IMR-90 (cell line): ENCODE measurements at regions not wholly inside any gene's neighbourhood (a gene's known extent, or its start where the extent isn't known, plus 50 kb on each side); places are given as distances from the start of the nearest gene placed in this dataset.

ENCODE experiments used
- ATAC-seq: fragments of 200-7000 bp; cut with Tn5 transposase; 2 replicates; pipeline ENCODE4 v1.9.1; 2020; ENCODE audit warnings: low read depth, mild to moderate bottlenecking, moderate library complexity
- BruUV-seq: library from RNA; stranded (reverse); fragments of 400-500 nt; replicated peaks from 2 replicates; lab custom pipeline; 2021; lab: Mats Ljungman, UMichigan
- CTCF ChIA-PET: fragments of 300-600 bp; formaldehyde crosslinking; extraction: SDS; loops from one replicate; lab custom pipeline; 2021; ENCODE audit warnings: antibody characterized with exemption; lab: Yijun Ruan, JAX
- POLR2A ChIA-PET: fragments of 300-600 bp; sonication (Branson Sonifier 250); formaldehyde crosslinking; loops from one replicate; lab custom pipeline; 2022; ENCODE audit warnings: antibody characterized with exemption; ENCODE audit not compliant: unreplicated experiment; lab: Charles Lee
- DNase-seq: peaks from one replicate; pipeline ENCODE4 v3.0.0; 2013
- H2AFZ ChIP-seq: replicated peaks from 2 replicates; pipeline ENCODE3; 2013; ENCODE audit warnings: low read length, mild to moderate bottlenecking; ENCODE audit not compliant: poor library complexity
- H2AK5ac ChIP-seq: 2 replicates; pipeline ENCODE4 v1.6.1; 2013; ENCODE audit warnings: low read depth, low read length, inconsistent platforms
- H2AK9ac ChIP-seq: replicated peaks from 2 replicates; pipeline ENCODE3; 2013; ENCODE audit warnings: mild to moderate bottlenecking, low read depth, low read length, moderate library complexity; ENCODE audit not compliant: poor library complexity
- H2BK120ac ChIP-seq: 2 replicates; pipeline ENCODE4 v1.6.1; 2013; ENCODE audit warnings: low read depth, low read length, inconsistent platforms
- H2BK15ac ChIP-seq: 3 replicates; pipeline ENCODE4 v1.6.1; 2013; ENCODE audit warnings: low read depth, low read length, inconsistent platforms
- H2BK20ac ChIP-seq: 2 replicates; pipeline ENCODE4 v1.6.1; 2013; ENCODE audit warnings: low read depth, mild to moderate bottlenecking, inconsistent platforms, low read length, moderate library complexity
- H2BK5ac ChIP-seq: 2 replicates; pipeline ENCODE4 v1.6.1; 2013; ENCODE audit warnings: mild to moderate bottlenecking, low read depth, low read length, inconsistent platforms; ENCODE audit not compliant: poor library complexity, severe bottlenecking
- H3K14ac ChIP-seq: replicated peaks from 2 replicates; pipeline ENCODE4 v1.6.1; 2013; ENCODE audit warnings: low read depth, low read length, inconsistent platforms
- H3K18ac ChIP-seq: 2 replicates; pipeline ENCODE4 v1.6.1; 2013; ENCODE audit warnings: low read depth, low read length, control low read depth
- H3K23ac ChIP-seq: 2 replicates; pipeline ENCODE4 v1.6.1; 2013; ENCODE audit warnings: low read depth, low read length, inconsistent platforms
- H3K27ac ChIP-seq: 2 replicates; pipeline ENCODE4 v1.5.1; 2013; ENCODE audit warnings: mild to moderate bottlenecking, control low read depth, low read length; ENCODE audit not compliant: insufficient read depth
- H3K27me3 ChIP-seq: 2 replicates; pipeline ENCODE4 v1.6.1; 2013; ENCODE audit warnings: low read length; ENCODE audit not compliant: control insufficient read depth, insufficient read depth
- H3K36me3 ChIP-seq: 2 replicates; pipeline ENCODE4 v1.6.1; 2013; ENCODE audit warnings: low read length, mixed read lengths; ENCODE audit not compliant: control insufficient read depth, insufficient read depth
- H3K4ac ChIP-seq: 2 replicates; pipeline ENCODE4 v1.6.1; 2013; ENCODE audit warnings: low read depth, low read length, inconsistent platforms
- H3K4me1 ChIP-seq: 2 replicates; pipeline ENCODE4 v1.6.1; 2013; ENCODE audit warnings: low read length, mixed read lengths; ENCODE audit not compliant: control insufficient read depth, insufficient read depth
- H3K4me2 ChIP-seq: 2 replicates; pipeline ENCODE4 v1.6.1; 2013; ENCODE audit warnings: low read depth, mild to moderate bottlenecking, control low read depth, low read length, moderate library complexity
- H3K4me3 ChIP-seq: 2 replicates; pipeline ENCODE4 v1.5.1; 2013; ENCODE audit warnings: low read depth, mild to moderate bottlenecking, control low read depth, low read length, moderate library complexity; ENCODE audit not compliant: insufficient read depth
- H3K56ac ChIP-seq: 2 replicates; pipeline ENCODE4 v1.6.1; 2013; ENCODE audit warnings: low read length, inconsistent platforms; ENCODE audit not compliant: insufficient read depth; ENCODE audit errors: extremely low read depth
- H3K79me1 ChIP-seq, 2 experiments: 2 replicates each; pipeline ENCODE4 v1.6.1; 2013; ENCODE audit warnings: low read length in 2 of 2, inconsistent platforms in 1 of 2, low read depth in 1 of 2
- H3K9ac ChIP-seq: 2 replicates; pipeline ENCODE4 v1.6.1; 2013; ENCODE audit warnings: low read depth, low read length, control low read depth
- H3K9me1 ChIP-seq: 2 replicates; pipeline ENCODE4 v1.6.1; 2013; ENCODE audit warnings: low read length, inconsistent platforms; ENCODE audit not compliant: insufficient read depth
- H3K9me3 ChIP-seq: 2 replicates; pipeline ENCODE4 v1.6.1; 2013; ENCODE audit warnings: low read length; ENCODE audit not compliant: control insufficient read depth, insufficient read depth
- H4K20me1 ChIP-seq: 2 replicates; pipeline ENCODE4 v1.6.1; 2013; ENCODE audit warnings: low read length, inconsistent platforms; ENCODE audit not compliant: insufficient read depth
- H4K5ac ChIP-seq: 2 replicates; pipeline ENCODE4 v1.6.1; 2013; ENCODE audit warnings: mild to moderate bottlenecking, low read depth, low read length, control low read depth
- H4K8ac ChIP-seq, 2 experiments: 2 replicates each; pipeline ENCODE4 v1.6.1; 2013; ENCODE audit warnings: low read depth in 2 of 2, low read length in 2 of 2, control low read depth in 1 of 2, inconsistent platforms in 1 of 2
- H4K91ac ChIP-seq: 2 replicates; pipeline ENCODE4 v1.6.1; 2013; ENCODE audit warnings: low read depth, low read length, inconsistent platforms; ENCODE audit not compliant: insufficient read depth
- BHLHE40 ChIP-seq: fragments of 150-350 bp; IDR thresholded peaks from 2 replicates; pipeline ENCODE4 v1.6.1; 2016; ENCODE audit warnings: mild to moderate bottlenecking, low read depth, low read length
- CEBPB ChIP-seq: IDR thresholded peaks from 2 replicates; pipeline ENCODE4 v1.6.1; 2012; ENCODE audit warnings: low read depth, low read length, improper control_type of control experiment
- ELK1 ChIP-seq: fragments of 150-350 bp; IDR thresholded peaks from 2 replicates; pipeline ENCODE4 v1.6.1; 2016; ENCODE audit warnings: low read depth, mild to moderate bottlenecking, low read length, moderate library complexity, borderline replicate concordance
- MXI1 ChIP-seq: IDR thresholded peaks from 2 replicates; pipeline ENCODE4 v1.6.1; 2012; ENCODE audit warnings: low read depth, mild to moderate bottlenecking, low read length, moderate library complexity, borderline replicate concordance
- POLR2A ChIP-seq: IDR thresholded peaks from 2 replicates; pipeline ENCODE4 v1.6.1; 2012; ENCODE audit warnings: mild to moderate bottlenecking, low read depth, low read length
- RFX5 ChIP-seq: IDR thresholded peaks from 2 replicates; pipeline ENCODE4 v1.8.0; 2012; ENCODE audit warnings: low read depth, mild to moderate bottlenecking, low read length, moderate library complexity
- WGBS, 2 experiments: methylation state at CpG; one replicate each; pipeline versions ENCODE4 v1.1.5 to v1.1.7; 2013; ENCODE audit warnings: missing lambda C conversion rate in 2 of 2; ENCODE audit not compliant: insufficient read length in 1 of 2; ENCODE audit errors: extremely low coverage in 2 of 2; 5-methylcytosine and 5-hydroxymethylcytosine counted together
- dilution Hi-C: fragments of 300-500 bp; cut with HindIII; formaldehyde crosslinking; loops from one replicate; pipeline ENCODE4 v1.14.3; 2018; ENCODE audit warnings: low sequenced_read_pairs; ENCODE audit not compliant: unreplicated experiment
- in situ Hi-C: fragments of 300-500 bp; cut with MboI; formaldehyde crosslinking; loops from 3 replicates; pipeline ENCODE4 v1.14.3; 2019; ENCODE audit warnings: low sequenced_read_pairs, inconsistent platforms, mixed read lengths
- intact Hi-C: fragments of 100-400 bp; cut with micrococcal nuclease; formaldehyde crosslinking; loops from 2 replicates; pipeline ENCODE4 v1.10.0; 2022

- H3K4me1 ChIP-seq: peaks cover 2% of the 10 kb centered on the region; the same call in 1 of the 2 replicates
- in situ Hi-C loops (no loop called here), dilution Hi-C loops (no loop called here), intact Hi-C loops (no loop called here)
- no peaks in the 10 kb centered on the region for H3K27me3 ChIP-seq
- H3K79me1 ChIP-seq: no peaks in the 10 kb centered on the region
- H3K27ac ChIP-seq: 0 out of 2 replicates have a peak overlapping the region, but pooled peaks have one; percentile 20
- H4K20me1 ChIP-seq: no peaks in the 10 kb centered on the region
- no peak overlapping the region for H3K14ac ChIP-seq
- TF ChIP-seq RFX5: no peak
- TF ChIP-seq BHLHE40: no peak
- no peak for TF ChIP-seq POLR2A
- TF ChIP-seq ELK1: no peak
- no peak for TF ChIP-seq MXI1
- peak; percentile 16; the same call in 1 of the 2 replicates for TF ChIP-seq CEBPB
- ChIA-PET CTCF (no interaction called here), POLR2A (no interaction called here)
- no peak overlapping the region; the same call in 2 of the 3 replicates for H2BK15ac ChIP-seq
- H3K4me2 ChIP-seq: no peak overlapping the region
- WGBS, 2 experiments: no CpG with 5 or more reads among the region's 1 CpG
- H3K18ac ChIP-seq: peak overlapping the region; percentile 41; the same call in 1 of the 2 replicates
- no peak overlapping the region for H2BK20ac ChIP-seq
- no peak overlapping the region for H4K91ac ChIP-seq
- H3K4ac ChIP-seq: no peak overlapping the region
- H4K5ac ChIP-seq: no peak overlapping the region
- peak overlapping the region; percentile 27 for H2BK120ac ChIP-seq
- peak overlapping the region in 1 of 2 experiments; percentile 60; a peak in 1 of 4 replicates for H4K8ac ChIP-seq
- DNase-seq (peak; percentile 73), ATAC-seq (peak; percentile 70)
- H3K36me3 ChIP-seq: no peaks in the 10 kb centered on the region
- peak overlapping the region; percentile 77 for H2BK5ac ChIP-seq
- no TSS peak for BruUV-seq
- H3K4me3 ChIP-seq: no peak overlapping the region
- no peak overlapping the region for H2AK5ac ChIP-seq
- no peak overlapping the region for H2AK9ac ChIP-seq
- peaks cover 2% of the 10 kb centered on the region; the same call in 1 of the 2 replicates for H3K9me3 ChIP-seq
- no peak overlapping the region for H2AFZ ChIP-seq
- no peak overlapping the region for H3K9ac ChIP-seq
- no peak overlapping the region for H3K23ac ChIP-seq
- no peaks in the 10 kb centered on the region for H3K9me1 ChIP-seq
- no peak overlapping the region for H3K56ac ChIP-seq
These were observed 198.1 kb upstream of the PUDP start for GRCh38 chrX:7346021-7346420.
